HG03060 (cell line): ENCODE measurements at regions not wholly inside any gene's neighbourhood (a gene's known extent, or its start where the extent isn't known, plus 50 kb on each side); places are given as distances from the start of the nearest gene placed in this dataset.
"Not testable (repeated sequence)": the region's sequence is repeated elsewhere in the genome, so short reads cannot be mapped to it uniquely, and the experiment has no call there.

Experiments
- ATAC-seq: cut with Tn5 transposase; IDR thresholded peaks from one replicate; pipeline ENCODE4 v1.9.1; 2021; ENCODE audit warnings: low read depth, moderate number of reproducible peaks; ENCODE audit not compliant: unreplicated experiment

GRCh38 chrX:128805236-128805635 is 718.1 kb downstream of the SMARCA1 start:
- ATAC-seq = no peak

GRCh38 chrX:128804828-128805227 is 718.5 kb downstream of the SMARCA1 start:
- ATAC-seq = no peak

- no peak for ATAC-seq
Measured at GRCh38 chrX:128800138-128800537, 723.2 kb downstream of the SMARCA1 start.

- not testable (repeated sequence) for ATAC-seq
Measured at GRCh38 chrX:128783139-128783538, 730.9 kb upstream of the ACTRT1 start.

- ATAC-seq = no peak
Measured at GRCh38 chrX:128781506-128781905, 729.3 kb upstream of the ACTRT1 start.

GRCh38 chrX:128780934-128781333 is 728.7 kb upstream of the ACTRT1 start:
- ATAC-seq = no peak

GRCh38 chrX:128769495-128769894 is 717.3 kb upstream of the ACTRT1 start:
- ATAC-seq = no peak

- ATAC-seq = no peak
Measured at GRCh38 chrX:128759745-128760144, 707.5 kb upstream of the ACTRT1 start.

- no peak for ATAC-seq
Measured at GRCh38 chrX:128759177-128759576, 707.0 kb upstream of the ACTRT1 start.

GRCh38 chrX:128754130-128754529 is 701.9 kb upstream of the ACTRT1 start:
- ATAC-seq = no peak

GRCh38 chrX:128739539-128739938 is 687.3 kb upstream of the ACTRT1 start:
- no peak for ATAC-seq

- no peak for ATAC-seq
Measured at GRCh38 chrX:128728943-128729342, 676.7 kb upstream of the ACTRT1 start.

- ATAC-seq = no peak
Measured at GRCh38 chrX:128717635-128718578, 665.7 kb upstream of the ACTRT1 start.

- no peak for ATAC-seq
Measured at GRCh38 chrX:128714425-128714824, 662.2 kb upstream of the ACTRT1 start.

- ATAC-seq = no peak
Measured at GRCh38 chrX:128699716-128700285, 647.6 kb upstream of the ACTRT1 start.

GRCh38 chrX:128698573-128699181 is 646.5 kb upstream of the ACTRT1 start:
- ATAC-seq = no peak

GRCh38 chrX:128691872-128692271 is 639.7 kb upstream of the ACTRT1 start:
- no peak for ATAC-seq

- ATAC-seq = no peak
Measured at GRCh38 chrX:128685387-128685786, 633.2 kb upstream of the ACTRT1 start.

GRCh38 chrX:128676651-128677050 is 624.4 kb upstream of the ACTRT1 start:
- ATAC-seq = no peak

GRCh38 chrX:128674326-128675086 is 622.3 kb upstream of the ACTRT1 start:
- not testable (repeated sequence) for ATAC-seq

GRCh38 chrX:128664211-128664610 is 612.0 kb upstream of the ACTRT1 start:
- ATAC-seq = no peak
